ENCODE measurements at regions not wholly inside any gene's neighbourhood (a gene's known extent, or its start where the extent isn't known, plus 50 kb on each side); places are given as distances from the start of the nearest gene placed in this dataset.

- Mint-ChIP-seq H3K27me3 (no peaks in the 10 kb centered on the region), H3K36me3 (no peaks in the 10 kb centered on the region), H3K4me1 (no peaks in the 10 kb centered on the region), H3K9me3 (no peaks in the 10 kb centered on the region), H3K27ac (no peak overlapping the region), H3K4me3 (no peak overlapping the region)
- ATAC-seq (ENCODE audit: low read depth) (no peak), DNase-seq (no peak)
- POLR2A ChIA-PET: no interaction called here
Measured at GRCh38 chr5:58150926-58151325, 309.0 kb downstream of the PLK2 start.

GRCh38 chr5:58149746-58150145 is 310.1 kb downstream of the PLK2 start:
- Mint-ChIP-seq H3K4me1 (no peaks in the 10 kb centered on the region), H3K27ac (no peak overlapping the region), H3K36me3 (no peaks in the 10 kb centered on the region), H3K9me3 (no peaks in the 10 kb centered on the region), H3K27me3 (no peaks in the 10 kb centered on the region), H3K4me3 (no peak overlapping the region)
- POLR2A ChIA-PET: no interaction called here
- ATAC-seq (ENCODE audit: low read depth) (no peak), DNase-seq (no peak)

GRCh38 chr5:58149345-58149744 is 310.5 kb downstream of the PLK2 start:
- H3K4me1 Mint-ChIP-seq: no peaks in the 10 kb centered on the region
- H3K36me3 Mint-ChIP-seq: no peaks in the 10 kb centered on the region
- H3K4me3 Mint-ChIP-seq: no peak overlapping the region
- no peaks in the 10 kb centered on the region for H3K9me3 Mint-ChIP-seq
- DNase-seq: no peak
- POLR2A ChIA-PET: no interaction called here
- ATAC-seq (ENCODE audit: low read depth): no peak
- H3K27ac Mint-ChIP-seq: no peak overlapping the region
- no peaks in the 10 kb centered on the region for H3K27me3 Mint-ChIP-seq

- POLR2A ChIA-PET: no interaction called here
- Mint-ChIP-seq H3K4me1 (no peaks in the 10 kb centered on the region), H3K36me3 (no peaks in the 10 kb centered on the region), H3K4me3 (no peak overlapping the region), H3K9me3 (no peaks in the 10 kb centered on the region), H3K27me3 (no peaks in the 10 kb centered on the region), H3K27ac (no peak overlapping the region)
- DNase-seq: no peak
- ATAC-seq (ENCODE audit: low read depth): no peak
Measured at GRCh38 chr5:58148254-58148775, 311.6 kb downstream of the PLK2 start.

- no peak for ATAC-seq (ENCODE audit: low read depth)
Measured at GRCh38 chr5:58145397-58145934, 314.4 kb downstream of the PLK2 start.

GRCh38 chr5:58143727-58144126 is 316.2 kb downstream of the PLK2 start:
- no peak overlapping the region for H3K27ac Mint-ChIP-seq
- no peaks in the 10 kb centered on the region for H3K4me1 Mint-ChIP-seq
- no peaks in the 10 kb centered on the region for H3K9me3 Mint-ChIP-seq
- H3K27me3 Mint-ChIP-seq: peaks cover 2% of the 10 kb centered on the region
- no peak for ATAC-seq (ENCODE audit: low read depth)
- POLR2A ChIA-PET: no interaction called here
- H3K36me3 Mint-ChIP-seq: no peaks in the 10 kb centered on the region
- no peak for DNase-seq
- no peak overlapping the region for H3K4me3 Mint-ChIP-seq

More at GRCh38 chr5:58145397-58145934, 314.4 kb downstream of the PLK2 start:
- H3K36me3 Mint-ChIP-seq: no peaks in the 10 kb centered on the region
- H3K27me3 Mint-ChIP-seq: peaks cover 2% of the 10 kb centered on the region
- no peaks in the 10 kb centered on the region for H3K4me1 Mint-ChIP-seq
- no peak overlapping the region for H3K27ac Mint-ChIP-seq
- POLR2A ChIA-PET: no interaction called here
- no peak overlapping the region for H3K4me3 Mint-ChIP-seq
- H3K9me3 Mint-ChIP-seq: no peaks in the 10 kb centered on the region
- DNase-seq: no peak

GRCh38 chr5:58143181-58143580 is 316.7 kb downstream of the PLK2 start:
- ATAC-seq (ENCODE audit: low read depth) (no peak), DNase-seq (no peak)
- no peaks in the 10 kb centered on the region for H3K36me3 Mint-ChIP-seq
- peaks cover 2% of the 10 kb centered on the region for H3K27me3 Mint-ChIP-seq
- H3K27ac Mint-ChIP-seq: no peak overlapping the region
- H3K9me3 Mint-ChIP-seq: no peaks in the 10 kb centered on the region
- no peaks in the 10 kb centered on the region for H3K4me1 Mint-ChIP-seq
- no peak overlapping the region for H3K4me3 Mint-ChIP-seq
- POLR2A ChIA-PET: no interaction called here

- Mint-ChIP-seq H3K9me3 (no peaks in the 10 kb centered on the region), H3K27me3 (peaks cover 2% of the 10 kb centered on the region), H3K4me1 (no peaks in the 10 kb centered on the region), H3K27ac (no peak overlapping the region), H3K4me3 (no peak overlapping the region), H3K36me3 (no peaks in the 10 kb centered on the region)
- DNase-seq (no peak), ATAC-seq (ENCODE audit: low read depth) (no peak)
- POLR2A ChIA-PET: no interaction called here
Measured at GRCh38 chr5:58138791-58139190, 321.1 kb downstream of the PLK2 start.

GRCh38 chr5:58136406-58136805 is 323.5 kb downstream of the PLK2 start:
- Mint-ChIP-seq H3K4me3 (no peak overlapping the region), H3K9me3 (no peaks in the 10 kb centered on the region), H3K36me3 (no peaks in the 10 kb centered on the region), H3K27me3 (no peaks in the 10 kb centered on the region), H3K4me1 (no peaks in the 10 kb centered on the region), H3K27ac (no peak overlapping the region)
- POLR2A ChIA-PET: no interaction called here
- no peak for ATAC-seq (ENCODE audit: low read depth)
- DNase-seq: no peak

GRCh38 chr5:58135571-58136335 is 324.1 kb downstream of the PLK2 start:
- H3K36me3 Mint-ChIP-seq: no peaks in the 10 kb centered on the region
- H3K4me1 Mint-ChIP-seq: no peaks in the 10 kb centered on the region
- POLR2A ChIA-PET: no interaction called here

GRCh38 chr5:58133631-58134296 is 326.1 kb downstream of the PLK2 start:
- POLR2A ChIA-PET: no interaction called here
- Mint-ChIP-seq H3K9me3 (no peaks in the 10 kb centered on the region), H3K27me3 (no peaks in the 10 kb centered on the region), H3K4me3 (no peak overlapping the region), H3K36me3 (no peaks in the 10 kb centered on the region), H3K4me1 (no peaks in the 10 kb centered on the region), H3K27ac (no peak overlapping the region)
- DNase-seq (no peak), ATAC-seq (ENCODE audit: low read depth) (no peak)

More at GRCh38 chr5:58135571-58136335, 324.1 kb downstream of the PLK2 start:
- Mint-ChIP-seq H3K27ac (no peak overlapping the region), H3K4me3 (no peak overlapping the region), H3K9me3 (no peaks in the 10 kb centered on the region), H3K27me3 (no peaks in the 10 kb centered on the region)
- ATAC-seq (ENCODE audit: low read depth) (no peak), DNase-seq (no peak)

GRCh38 chr5:58133216-58133615 is 326.7 kb downstream of the PLK2 start:
- no peak overlapping the region for H3K4me3 Mint-ChIP-seq
- no peak for ATAC-seq (ENCODE audit: low read depth)
- POLR2A ChIA-PET: no interaction called here
- H3K9me3 Mint-ChIP-seq: no peaks in the 10 kb centered on the region
- no peaks in the 10 kb centered on the region for H3K27me3 Mint-ChIP-seq
- no peaks in the 10 kb centered on the region for H3K36me3 Mint-ChIP-seq
- H3K4me1 Mint-ChIP-seq: no peaks in the 10 kb centered on the region
- no peak overlapping the region for H3K27ac Mint-ChIP-seq
- DNase-seq: no peak

GRCh38 chr5:58127255-58128220 is 332.3 kb downstream of the PLK2 start:
- no peaks in the 10 kb centered on the region for H3K36me3 Mint-ChIP-seq
- no peak overlapping the region for H3K4me3 Mint-ChIP-seq
- H3K27me3 Mint-ChIP-seq: no peaks in the 10 kb centered on the region
- ATAC-seq (ENCODE audit: low read depth) (no peak), DNase-seq (no peak)
- POLR2A ChIA-PET: no interaction called here
- H3K27ac Mint-ChIP-seq: no peak overlapping the region
- no peaks in the 10 kb centered on the region for H3K9me3 Mint-ChIP-seq
- H3K4me1 Mint-ChIP-seq: no peaks in the 10 kb centered on the region

Data from activated naive CD8-positive, alpha-beta T cell treated with anti-CD3 and anti-CD28 coated beads, Interleukin-2, amount 10 ng/mL, durations not matched to agents 7 days and 5 days (primary cell).